Gastroesophageal sphincter (tissue), 3 donors: ENCODE measurements at regions not wholly inside any gene's neighbourhood (a gene's known extent, or its start where the extent isn't known, plus 50 kb on each side); places are given as distances from the start of the nearest gene placed in this dataset.

ENCODE experiments used
- EP300 ChIP-seq: sonication (generic); formaldehyde crosslinking; IDR thresholded peaks from one replicate; pipeline ENCODE4 v1.6.1; 2017; ENCODE audit warnings: antibody characterized with exemption, mild to moderate bottlenecking
- POLR2A ChIP-seq, 2 donors: fragments of 450-650 bp; IDR thresholded peaks; one replicate each; pipeline ENCODE4 v1.6.1; 2017; ENCODE audit warnings: antibody characterized with exemption in 2 of 2, mild to moderate bottlenecking in 2 of 2, moderate library complexity in 1 of 2
- TF ChIP-seq, protein P1 (sequence below), 4 experiments: fragments of 200-600 bp in 2 of 4; fragments of 450-650 bp in 2 of 4; sonication (generic) in 1 of 4; IDR thresholded peaks; one replicate each; pipeline ENCODE4 v1.5.1; 2017 to 2019; ENCODE audit warnings: antibody characterized with exemption in 4 of 4, mild to moderate bottlenecking in 2 of 4, moderate library complexity in 2 of 4

DNA sequence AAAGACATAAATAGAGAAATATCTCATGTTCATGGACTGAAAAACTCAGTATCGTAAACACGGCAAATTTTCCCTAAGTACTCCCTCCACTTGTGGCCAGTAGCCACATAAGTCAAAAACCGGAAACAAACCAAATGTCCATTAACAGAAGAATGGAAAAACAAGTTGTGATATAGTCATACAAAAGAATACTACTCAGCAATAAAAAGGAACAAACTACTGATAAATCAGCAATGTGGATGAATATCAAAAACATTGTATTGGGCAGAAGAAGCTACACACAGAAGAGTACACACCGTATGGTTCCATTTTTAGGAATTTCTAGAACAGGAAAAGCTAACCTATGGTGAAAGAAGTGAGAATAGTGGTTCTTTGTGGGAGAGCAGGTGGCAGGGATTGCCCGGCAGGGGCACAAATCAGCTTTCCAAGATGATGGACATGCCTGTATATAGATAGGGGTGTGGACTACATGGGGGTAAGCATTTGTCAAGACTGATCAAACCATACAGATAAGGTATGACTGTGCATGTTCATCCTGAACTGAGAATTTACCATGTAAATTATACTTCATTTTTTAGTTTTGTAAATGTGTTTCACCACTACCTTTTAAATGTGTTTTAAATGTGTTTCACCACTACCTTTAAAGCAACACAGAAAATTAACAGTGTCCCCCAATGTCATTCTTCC is 172.8 kb upstream of the CDH5 start:
- TF ChIP-seq, protein P1, sequence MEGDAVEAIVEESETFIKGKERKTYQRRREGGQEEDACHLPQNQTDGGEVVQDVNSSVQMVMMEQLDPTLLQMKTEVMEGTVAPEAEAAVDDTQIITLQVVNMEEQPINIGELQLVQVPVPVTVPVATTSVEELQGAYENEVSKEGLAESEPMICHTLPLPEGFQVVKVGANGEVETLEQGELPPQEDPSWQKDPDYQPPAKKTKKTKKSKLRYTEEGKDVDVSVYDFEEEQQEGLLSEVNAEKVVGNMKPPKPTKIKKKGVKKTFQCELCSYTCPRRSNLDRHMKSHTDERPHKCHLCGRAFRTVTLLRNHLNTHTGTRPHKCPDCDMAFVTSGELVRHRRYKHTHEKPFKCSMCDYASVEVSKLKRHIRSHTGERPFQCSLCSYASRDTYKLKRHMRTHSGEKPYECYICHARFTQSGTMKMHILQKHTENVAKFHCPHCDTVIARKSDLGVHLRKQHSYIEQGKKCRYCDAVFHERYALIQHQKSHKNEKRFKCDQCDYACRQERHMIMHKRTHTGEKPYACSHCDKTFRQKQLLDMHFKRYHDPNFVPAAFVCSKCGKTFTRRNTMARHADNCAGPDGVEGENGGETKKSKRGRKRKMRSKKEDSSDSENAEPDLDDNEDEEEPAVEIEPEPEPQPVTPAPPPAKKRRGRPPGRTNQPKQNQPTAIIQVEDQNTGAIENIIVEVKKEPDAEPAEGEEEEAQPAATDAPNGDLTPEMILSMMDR (IDR thresholded peaks at IDR 0.05), result no peak
- TF ChIP-seq EP300 (no peak), POLR2A (IDR thresholded peaks at IDR 0.05) (no peak)
